22Rv1 (cell line): ENCODE measurements at regions not wholly inside any gene's neighbourhood (a gene's known extent, or its start where the extent isn't known, plus 50 kb on each side); places are given as distances from the start of the nearest gene placed in this dataset.

Experiments used
- H3K27ac ChIP-seq: fragments of 450-650 bp; 2 replicates; pipeline ENCODE4 v1.5.1; 2017
- CTCF ChIP-seq: fragments of 450-650 bp; IDR thresholded peaks from 2 replicates; pipeline ENCODE4 v1.5.1; 2017; ENCODE audit warnings: mild to moderate bottlenecking
- ZFX ChIP-seq: fragments of 450-650 bp; IDR thresholded peaks from 2 replicates; pipeline ENCODE4 v1.6.1; 2017; ENCODE audit warnings: antibody characterized with exemption, borderline replicate concordance

- no peak for TF ChIP-seq ZFX
- TF ChIP-seq CTCF, result no peak
- H3K27ac ChIP-seq, result no peak overlapping the region
Observed at GRCh38 chr5:40384782-40385390, 294.8 kb upstream of the PTGER4 start.

GRCh38 chr5:40383749-40384651, 295.7 kb upstream of the PTGER4 start:
- no peak overlapping the region for H3K27ac ChIP-seq
- TF ChIP-seq CTCF, result no peak
- TF ChIP-seq ZFX, result no peak

- TF ChIP-seq ZFX (no peak), CTCF (no peak)
- H3K27ac ChIP-seq, result no peak overlapping the region
Observed at GRCh38 chr5:40381676-40382363, 297.9 kb upstream of the PTGER4 start.

- TF ChIP-seq CTCF (no peak), ZFX (no peak)
- no peak overlapping the region for H3K27ac ChIP-seq
Observed at GRCh38 chr5:40381016-40381415, 298.7 kb upstream of the PTGER4 start.

- H3K27ac ChIP-seq, result no peak overlapping the region
- TF ChIP-seq ZFX (no peak), CTCF (no peak)
Observed at GRCh38 chr5:40378396-40379177, 301.1 kb upstream of the PTGER4 start.

GRCh38 chr5:40376566-40376965, 303.1 kb upstream of the PTGER4 start:
- no peak overlapping the region for H3K27ac ChIP-seq
- TF ChIP-seq ZFX (no peak), CTCF (no peak)
